GM23248 (cell line): ENCODE measurements at regions not wholly inside any gene's neighbourhood (a gene's known extent, or its start where the extent isn't known, plus 50 kb on each side); places are given as distances from the start of the nearest gene placed in this dataset.

ENCODE experiments used
- DNase-seq: peaks from one replicate; pipeline ENCODE4 v3.0.0-alpha.2; 2015
- H2AFZ ChIP-seq: fragments of 200-600 bp; sonication (generic); 2 replicates; pipeline ENCODE4 v1.6.1; 2016; ENCODE audit warnings: antibody characterized with exemption
- H3F3A ChIP-seq: fragments of 200-600 bp; sonication (generic); 2 replicates; pipeline ENCODE4 v1.6.1; 2016; ENCODE audit warnings: mild to moderate bottlenecking, antibody characterized with exemption, mixed run types; ENCODE audit not compliant: insufficient read depth
- H3K27ac ChIP-seq: fragments of 200-600 bp; sonication (generic); 2 replicates; pipeline ENCODE4 v1.5.1; 2016; ENCODE audit warnings: mild to moderate bottlenecking
- H3K27me3 ChIP-seq: fragments of 200-600 bp; sonication (generic); replicated peaks from 2 replicates; pipeline ENCODE4 v1.6.1; 2016; ENCODE audit warnings: mild to moderate bottlenecking; ENCODE audit not compliant: insufficient read depth
- H3K36me3 ChIP-seq: fragments of 200-600 bp; sonication (generic); 2 replicates; pipeline ENCODE4 v1.6.1; 2016; ENCODE audit warnings: low read depth, mild to moderate bottlenecking
- H3K4me1 ChIP-seq: fragments of 200-600 bp; sonication (generic); 2 replicates; pipeline ENCODE4 v1.6.1; 2016; ENCODE audit warnings: mild to moderate bottlenecking; ENCODE audit not compliant: insufficient read depth
- H3K4me2 ChIP-seq: fragments of 200-600 bp; sonication (generic); one replicate; pipeline ENCODE4 v1.6.1; 2016; ENCODE audit warnings: mild to moderate bottlenecking; ENCODE audit not compliant: unreplicated experiment
- H3K4me3 ChIP-seq: fragments of 200-600 bp; sonication (generic); 2 replicates; pipeline ENCODE4 v1.5.1; 2016; ENCODE audit warnings: mild to moderate bottlenecking
- H3K79me2 ChIP-seq: fragments of 200-600 bp; sonication (generic); 2 replicates; pipeline ENCODE4 v1.6.1; 2016; ENCODE audit warnings: mild to moderate bottlenecking; ENCODE audit not compliant: insufficient read depth
- H3K9ac ChIP-seq: fragments of 200-600 bp; sonication (generic); 2 replicates; pipeline ENCODE4 v1.6.1; 2016; ENCODE audit warnings: mild to moderate bottlenecking
- H3K9me2 ChIP-seq: fragments of 200-600 bp; sonication (generic); 2 replicates; pipeline ENCODE4 v1.6.1; 2016; ENCODE audit warnings: mixed run types, mild to moderate bottlenecking, moderate library complexity; ENCODE audit not compliant: insufficient read depth
- H3K9me3 ChIP-seq: fragments of 200-600 bp; sonication (generic); one replicate; pipeline ENCODE4 v1.6.1; 2017; ENCODE audit warnings: low read depth
- H4K20me1 ChIP-seq: fragments of 200-600 bp; sonication (generic); 2 replicates; pipeline ENCODE4 v1.6.0; 2016; ENCODE audit not compliant: insufficient read depth
- EZH2 ChIP-seq: fragments of 200-600 bp; sonication (generic); IDR thresholded peaks from 2 replicates; pipeline ENCODE4 v1.6.1; 2018; ENCODE audit warnings: antibody characterized with exemption, mild to moderate bottlenecking; ENCODE audit not compliant: insufficient read depth, poor library complexity, severe bottlenecking
- EZH2phosphoT487 ChIP-seq: fragments of 200-600 bp; sonication (generic); IDR thresholded peaks from 2 replicates; pipeline ENCODE4 v1.6.1; 2018; ENCODE audit warnings: antibody characterized with exemption, moderate library complexity, mild to moderate bottlenecking, low read depth; ENCODE audit not compliant: insufficient read depth
- WGBS, 2 experiments: methylation state at CpG; one replicate each; pipeline ENCODE4 v1.1.6; 2015 to 2017; ENCODE audit warnings: low lambda C conversion rate in 2 of 2, low coverage in 1 of 2; ENCODE audit errors: missing lambda C conversion rate in 2 of 2; 5-methylcytosine and 5-hydroxymethylcytosine counted together
- in situ Hi-C: fragments of 300-500 bp; cut with MboI; formaldehyde crosslinking; loops from 2 replicates; pipeline ENCODE4 v1.15.0; 2020

- H3K27ac ChIP-seq: no peak overlapping the region
- H3K9ac ChIP-seq: no peak overlapping the region
- no peaks in the 10 kb centered on the region for H3K36me3 ChIP-seq
- no peak overlapping the region for H3K4me3 ChIP-seq
- H3K79me2 ChIP-seq: no peaks in the 10 kb centered on the region
- H4K20me1 ChIP-seq: no peaks in the 10 kb centered on the region
- H3K27me3 ChIP-seq: no peaks in the 10 kb centered on the region; the same call in 1 of the 2 replicates
- H3K9me3 ChIP-seq: no peaks in the 10 kb centered on the region
- TF ChIP-seq EZH2phosphoT487 (no peak), EZH2 (no peak)
- H3K4me1 ChIP-seq: no peaks in the 10 kb centered on the region
- no peaks in the 10 kb centered on the region for H3K9me2 ChIP-seq
- 68 to 73% methylated on average over 8 of the region's 8 CpGs for WGBS, 2 experiments
- H2AFZ ChIP-seq: no peak overlapping the region
- no peak for DNase-seq
- in situ Hi-C loops: no loop called here
- H3K4me2 ChIP-seq: no peak overlapping the region
- no peaks in the 10 kb centered on the region for H3F3A ChIP-seq
These were observed 155.0 kb upstream of the SULF2 start for GRCh38 chr20:47940101-47940813.

GRCh38 chr20:47936612-47937011 lies 151.3 kb upstream of the SULF2 start:
- Histone ChIP-seq H3K9ac (no peak overlapping the region), H2AFZ (no peak overlapping the region), H4K20me1 (no peaks in the 10 kb centered on the region), H3K9me3 (no peaks in the 10 kb centered on the region), H3K27me3 (peaks cover 22% of the 10 kb centered on the region), H3K79me2 (no peaks in the 10 kb centered on the region), H3K4me1 (no peaks in the 10 kb centered on the region), H3K36me3 (no peaks in the 10 kb centered on the region), H3K9me2 (no peaks in the 10 kb centered on the region), H3K4me2 (no peak overlapping the region), H3K27ac (no peak overlapping the region), H3F3A (no peaks in the 10 kb centered on the region), H3K4me3 (no peak overlapping the region)
- WGBS, 2 experiments: 43 to 48% methylated on average over 6 of the region's 6 CpGs
- TF ChIP-seq EZH2 (no peak), EZH2phosphoT487 (no peak)
- no peak for DNase-seq
- in situ Hi-C loops: no loop called here

- DNase-seq: no peak
These were observed 149.5 kb upstream of the SULF2 start for GRCh38 chr20:47934761-47935160.

GRCh38 chr20:47931443-47931842 lies 146.2 kb upstream of the SULF2 start:
- no peak for TF ChIP-seq EZH2
- no peak for TF ChIP-seq EZH2phosphoT487
- in situ Hi-C loops: no loop called here
- H3K4me2 ChIP-seq: no peak overlapping the region
- DNase-seq: no peak
- H3K27ac ChIP-seq: no peak overlapping the region
- H3K9ac ChIP-seq: no peak overlapping the region
- H4K20me1 ChIP-seq: no peaks in the 10 kb centered on the region
- 0 out of 2 replicates have a peak, but pooled peaks cover 4% of the 10 kb centered on the region for H3F3A ChIP-seq
- no peak overlapping the region for H3K4me3 ChIP-seq
- peaks cover 11% of the 10 kb centered on the region; the same call in 1 of the 2 replicates for H3K4me1 ChIP-seq
- H3K9me3 ChIP-seq: no peaks in the 10 kb centered on the region
- no peaks in the 10 kb centered on the region for H3K79me2 ChIP-seq
- H3K36me3 ChIP-seq: no peaks in the 10 kb centered on the region
- H3K27me3 ChIP-seq: peaks cover 22% of the 10 kb centered on the region
- 91% methylated on average over 7 of the region's 7 CpGs for WGBS, 2 experiments
- H2AFZ ChIP-seq: no peak overlapping the region
- no peaks in the 10 kb centered on the region for H3K9me2 ChIP-seq

More at GRCh38 chr20:47934761-47935160, 149.5 kb upstream of the SULF2 start:
- Histone ChIP-seq H2AFZ (no peak overlapping the region), H3K4me1 (peaks cover 2% of the 10 kb centered on the region; the same call in 1 of the 2 replicates), H4K20me1 (no peaks in the 10 kb centered on the region), H3K9me2 (no peaks in the 10 kb centered on the region), H3K27me3 (peaks cover 22% of the 10 kb centered on the region), H3K9ac (no peak overlapping the region), H3K27ac (no peak overlapping the region), H3K79me2 (no peaks in the 10 kb centered on the region), H3K4me3 (no peak overlapping the region), H3K4me2 (no peak overlapping the region), H3F3A (no peaks in the 10 kb centered on the region), H3K9me3 (no peaks in the 10 kb centered on the region), H3K36me3 (no peaks in the 10 kb centered on the region)
- 54 to 60% methylated on average over 5 of the region's 5 CpGs for WGBS, 2 experiments
- TF ChIP-seq EZH2 (no peak), EZH2phosphoT487 (no peak)
- in situ Hi-C loops: no loop called here
